Fibroblast of skin of right quadriceps (primary cell): ENCODE measurements at regions not wholly inside any gene's neighbourhood (a gene's known extent, or its start where the extent isn't known, plus 50 kb on each side); places are given as distances from the start of the nearest gene placed in this dataset.
A peak's percentile ranks its signal among the peaks of the same experiment; 100 is the strongest.

Experiments used
- DNase-seq: peaks from one replicate; pipeline ENCODE4 v3.0.0-alpha.2; 2013

- peak; percentile 46 for DNase-seq
Observed at GRCh38 chr14:66076176-66076575, 410.0 kb upstream of the CCDC196 start.

- no peak for DNase-seq
Observed at GRCh38 chr14:66078006-66078405, 408.2 kb upstream of the CCDC196 start.

GRCh38 chr14:66081594-66082376, 404.4 kb upstream of the CCDC196 start:
- DNase-seq: no peak

- no peak for DNase-seq
Observed at GRCh38 chr14:66085224-66085623, 400.9 kb upstream of the CCDC196 start.

- DNase-seq: no peak
Observed at GRCh38 chr14:66085665-66086064, 400.5 kb upstream of the CCDC196 start.

GRCh38 chr14:66087231-66087630, 398.9 kb upstream of the CCDC196 start:
- DNase-seq: peak; percentile 86

GRCh38 chr14:66088656-66089055, 397.5 kb upstream of the CCDC196 start:
- peak; percentile 87 for DNase-seq

GRCh38 chr14:66092206-66092605, 394.0 kb upstream of the CCDC196 start:
- DNase-seq: no peak

- no peak for DNase-seq
Observed at GRCh38 chr14:66092748-66093147, 393.4 kb upstream of the CCDC196 start.

GRCh38 chr14:66094001-66094727, 392.0 kb upstream of the CCDC196 start:
- no peak for DNase-seq

GRCh38 chr14:66099451-66099850, 386.7 kb upstream of the CCDC196 start:
- no peak for DNase-seq

GRCh38 chr14:66099931-66100330, 386.2 kb upstream of the CCDC196 start:
- DNase-seq: no peak

- no peak for DNase-seq
Observed at GRCh38 chr14:66101662-66102061, 384.5 kb upstream of the CCDC196 start.

GRCh38 chr14:66104486-66104885, 381.7 kb upstream of the CCDC196 start:
- no peak for DNase-seq

GRCh38 chr14:66105815-66106214, 380.4 kb upstream of the CCDC196 start:
- DNase-seq: peak; percentile 72

GRCh38 chr14:66109426-66109825, 376.7 kb upstream of the CCDC196 start:
- no peak for DNase-seq

GRCh38 chr14:66111891-66112290, 374.3 kb upstream of the CCDC196 start:
- DNase-seq: no peak

GRCh38 chr14:66114071-66114470, 372.1 kb upstream of the CCDC196 start:
- no peak for DNase-seq

- DNase-seq: no peak
Observed at GRCh38 chr14:66115740-66116502, 370.2 kb upstream of the CCDC196 start.

GRCh38 chr14:66116732-66117131, 369.4 kb upstream of the CCDC196 start:
- no peak for DNase-seq

- peak; percentile 74 for DNase-seq
Observed at GRCh38 chr14:66117600-66117999, 368.6 kb upstream of the CCDC196 start.

GRCh38 chr14:66119606-66120231, 366.5 kb upstream of the CCDC196 start:
- no peak for DNase-seq

- no peak for DNase-seq
Observed at GRCh38 chr14:66120402-66120801, 365.8 kb upstream of the CCDC196 start.
